Calu3 (cell line): ENCODE measurements at regions not wholly inside any gene's neighbourhood (a gene's known extent, or its start where the extent isn't known, plus 50 kb on each side); places are given as distances from the start of the nearest gene placed in this dataset.

Source experiments
- BruUV-seq: library from RNA; stranded (reverse); fragments of 400-500 nt; replicated peaks from 2 replicates; lab custom pipeline; 2021; lab: Mats Ljungman, UMichigan
- CTCF ChIA-PET: fragments of 300-600 bp; sonication (Branson Sonifier 250); formaldehyde crosslinking; loops from one replicate; lab custom pipeline; 2022; ENCODE audit warnings: antibody characterized with exemption; lab: Charles Lee
- DNase-seq: peaks from one replicate; pipeline ENCODE4 v3.0.0; 2022
- H3K27ac Mint-ChIP-seq: one replicate; pipeline ENCODE4 v1.8.0; 2022; ENCODE audit warnings: mixed read lengths; ENCODE audit not compliant: unreplicated experiment
- H3K27me3 Mint-ChIP-seq: one replicate; pipeline ENCODE4 v1.8.0; 2022; ENCODE audit warnings: mixed read lengths; ENCODE audit not compliant: unreplicated experiment
- H3K36me3 Mint-ChIP-seq: one replicate; pipeline ENCODE4 v1.8.0; 2022; ENCODE audit warnings: mild to moderate bottlenecking, moderate library complexity, mixed read lengths; ENCODE audit not compliant: insufficient read depth, unreplicated experiment
- H3K4me1 Mint-ChIP-seq: one replicate; pipeline ENCODE4 v1.8.0; 2022; ENCODE audit warnings: mild to moderate bottlenecking, low read depth, mixed read lengths; ENCODE audit not compliant: unreplicated experiment
- H3K4me3 Mint-ChIP-seq: one replicate; pipeline ENCODE4 v1.8.0; 2022; ENCODE audit warnings: mild to moderate bottlenecking, low read depth, moderate library complexity, mixed read lengths; ENCODE audit not compliant: unreplicated experiment
- H3K9me3 Mint-ChIP-seq: one replicate; pipeline ENCODE4 v1.8.0; 2022; ENCODE audit warnings: low read depth, mixed read lengths; ENCODE audit not compliant: unreplicated experiment
- CTCF ChIP-seq: fragments of 200-600 bp; IDR thresholded peaks from one replicate; pipeline ENCODE4 v1.8.0; 2022; ENCODE audit warnings: antibody characterized with exemption; ENCODE audit not compliant: unreplicated experiment
- intact Hi-C: fragments of 100-400 bp; cut with micrococcal nuclease; formaldehyde crosslinking; loops from one replicate; pipeline ENCODE4 v1.10.0; 2022; ENCODE audit not compliant: unreplicated experiment

- Mint-ChIP-seq H3K36me3 (no peaks in the 10 kb centered on the region), H3K4me3 (no peak overlapping the region), H3K27me3 (peaks cover 20% of the 10 kb centered on the region), H3K9me3 (no peaks in the 10 kb centered on the region), H3K27ac (no peak overlapping the region), H3K4me1 (peaks cover 10% of the 10 kb centered on the region)
- peak; percentile 50 for DNase-seq
- CTCF ChIA-PET: no interaction called here
- no peak for TF ChIP-seq CTCF
- intact Hi-C loops: no loop called here
- BruUV-seq: no TSS peak
These were observed 156.6 kb downstream of the UNC5CL start for GRCh38 chr6:40882323-40882997.

GRCh38 chr6:40881501-40881900 lies 157.5 kb downstream of the UNC5CL start:
- peaks cover 23% of the 10 kb centered on the region for H3K27me3 Mint-ChIP-seq
- no peak overlapping the region for H3K27ac Mint-ChIP-seq
- no peaks in the 10 kb centered on the region for H3K9me3 Mint-ChIP-seq
- no peak overlapping the region for H3K4me3 Mint-ChIP-seq
- CTCF ChIA-PET: no interaction called here
- no peak for TF ChIP-seq CTCF
- peaks cover 10% of the 10 kb centered on the region for H3K4me1 Mint-ChIP-seq
- no peaks in the 10 kb centered on the region for H3K36me3 Mint-ChIP-seq
- no peak for DNase-seq
- no TSS peak for BruUV-seq
- intact Hi-C loops: no loop called here

- DNase-seq: no peak
- H3K4me1 Mint-ChIP-seq: peaks cover 10% of the 10 kb centered on the region
- CTCF ChIA-PET: no interaction called here
- TF ChIP-seq CTCF: no peak
- no peaks in the 10 kb centered on the region for H3K9me3 Mint-ChIP-seq
- intact Hi-C loops: no loop called here
- H3K27me3 Mint-ChIP-seq: peaks cover 23% of the 10 kb centered on the region
- BruUV-seq: no TSS peak
- H3K4me3 Mint-ChIP-seq: no peak overlapping the region
- H3K36me3 Mint-ChIP-seq: no peaks in the 10 kb centered on the region
- no peak overlapping the region for H3K27ac Mint-ChIP-seq
These were observed 158.1 kb downstream of the UNC5CL start for GRCh38 chr6:40880906-40881305.

- no peak for DNase-seq
- no peaks in the 10 kb centered on the region for H3K9me3 Mint-ChIP-seq
- no peaks in the 10 kb centered on the region for H3K4me1 Mint-ChIP-seq
- no peak for TF ChIP-seq CTCF
- CTCF ChIA-PET: interaction anchor here (1.0 kb wide), 1 partner anchor 15 kb away, joined by 3 read pairs; no protein-coding TSS in a partner anchor
- H3K4me3 Mint-ChIP-seq: no peak overlapping the region
- no peaks in the 10 kb centered on the region for H3K36me3 Mint-ChIP-seq
- peaks cover 35% of the 10 kb centered on the region for H3K27me3 Mint-ChIP-seq
- H3K27ac Mint-ChIP-seq: no peak overlapping the region
- no TSS peak for BruUV-seq
- intact Hi-C loops: no loop called here
These were observed 159.9 kb downstream of the UNC5CL start for GRCh38 chr6:40879169-40879568.
